ENCODE measurements at regions not wholly inside any gene's neighbourhood (a gene's known extent, or its start where the extent isn't known, plus 50 kb on each side); places are given as distances from the start of the nearest gene placed in this dataset.

DNA sequence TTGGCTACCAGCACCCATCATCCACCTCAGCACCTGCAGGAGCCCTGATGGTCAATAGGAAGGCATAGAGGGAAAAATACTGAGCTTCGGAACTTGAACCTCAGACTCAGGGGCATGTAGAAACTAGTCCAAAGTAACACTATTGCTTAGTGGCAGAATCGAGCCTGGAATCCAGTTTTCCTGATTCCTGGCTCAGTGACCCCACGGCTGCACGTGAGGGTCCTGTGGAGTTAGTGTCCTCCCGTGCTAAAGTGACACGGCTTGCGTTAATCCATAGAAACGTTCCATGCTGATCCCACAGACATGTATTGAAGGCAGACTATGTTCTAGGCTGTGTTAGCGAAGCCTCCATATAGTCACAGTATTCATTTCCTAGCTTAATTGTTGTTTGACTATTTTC, 747.0 kb upstream of the TPTE start:
- intact Hi-C loops (cut with micrococcal nuclease), result no loop called here
- no TSS peak for BruUV-seq (replicated peaks)
- POLR2A ChIA-PET, result no interaction called here
- Histone ChIP-seq H3K79me2 (ENCODE audit: insufficient read depth, low read length) (no peaks in the 10 kb centered on the region), H3K9ac (ENCODE audit: low read length) (no peak overlapping the region), H3K27me3 (ENCODE audit: insufficient read depth, low read length) (no peaks in the 10 kb centered on the region), H3K27ac (ENCODE audit: low read depth, low read length) (no peak overlapping the region), H3K9me3 (ENCODE audit: control insufficient read depth in 1 of 2, insufficient read depth in 1 of 2, low read depth in 1 of 2, low read length in 2 of 2) (peaks cover 54 to 59% of the 10 kb centered on the region in 2 experiments; a peak in 3 of 4 replicates), H2AFZ (ENCODE audit: low read depth, low read length, poor library complexity, severe bottlenecking) (no peak overlapping the region), H3K4me3 (replicated peaks in 1 of 2; ENCODE audit: low read depth in 1 of 2, low read length in 2 of 2) (no peak overlapping the region), H3K4me1 (ENCODE audit: control insufficient read depth in 1 of 2, insufficient read depth in 2 of 2, low read length in 2 of 2) (no peaks in the 10 kb centered on the region), H3K9me2 (ENCODE audit: insufficient read depth) (no peaks in the 10 kb centered on the region), H3K4me2 (ENCODE audit: low read length) (no peak overlapping the region), H3K36me3 (ENCODE audit: control insufficient read depth in 1 of 2, insufficient read depth in 2 of 2, low read length in 2 of 2) (no peaks in the 10 kb centered on the region), H4K20me1 (ENCODE audit: insufficient read depth) (no peaks in the 10 kb centered on the region)
- TF ChIP-seq REST (IDR thresholded peaks at IDR 0.05; ENCODE audit: low read depth), result no peak
- TF ChIP-seq POLR2AphosphoS5 (IDR thresholded peaks at IDR 0.05; ENCODE audit: low read depth, low read length), result no peak
- no peak for TF ChIP-seq SRF (IDR thresholded peaks at IDR 0.05; ENCODE audit: low read depth)
- TF ChIP-seq RAD21 (IDR thresholded peaks at IDR 0.05; ENCODE audit: low read depth), result no peak
- TF ChIP-seq, protein P1, sequence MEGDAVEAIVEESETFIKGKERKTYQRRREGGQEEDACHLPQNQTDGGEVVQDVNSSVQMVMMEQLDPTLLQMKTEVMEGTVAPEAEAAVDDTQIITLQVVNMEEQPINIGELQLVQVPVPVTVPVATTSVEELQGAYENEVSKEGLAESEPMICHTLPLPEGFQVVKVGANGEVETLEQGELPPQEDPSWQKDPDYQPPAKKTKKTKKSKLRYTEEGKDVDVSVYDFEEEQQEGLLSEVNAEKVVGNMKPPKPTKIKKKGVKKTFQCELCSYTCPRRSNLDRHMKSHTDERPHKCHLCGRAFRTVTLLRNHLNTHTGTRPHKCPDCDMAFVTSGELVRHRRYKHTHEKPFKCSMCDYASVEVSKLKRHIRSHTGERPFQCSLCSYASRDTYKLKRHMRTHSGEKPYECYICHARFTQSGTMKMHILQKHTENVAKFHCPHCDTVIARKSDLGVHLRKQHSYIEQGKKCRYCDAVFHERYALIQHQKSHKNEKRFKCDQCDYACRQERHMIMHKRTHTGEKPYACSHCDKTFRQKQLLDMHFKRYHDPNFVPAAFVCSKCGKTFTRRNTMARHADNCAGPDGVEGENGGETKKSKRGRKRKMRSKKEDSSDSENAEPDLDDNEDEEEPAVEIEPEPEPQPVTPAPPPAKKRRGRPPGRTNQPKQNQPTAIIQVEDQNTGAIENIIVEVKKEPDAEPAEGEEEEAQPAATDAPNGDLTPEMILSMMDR (IDR thresholded peaks at IDR 0.05 in 2 of 3, conservative IDR thresholded peaks at IDR 0.05 in 1 of 3; ENCODE audit: borderline replicate concordance in 1 of 3, insufficient read depth in 1 of 3, low read depth in 2 of 3, low read length in 2 of 3), result no peak
- no peak for TF ChIP-seq ZBTB33 (IDR thresholded peaks at IDR 0.05; ENCODE audit: extremely low read depth, insufficient replicate concordance, low read length)
- TF ChIP-seq MAX (IDR thresholded peaks at IDR 0.05), result no peak
- no peak for TF ChIP-seq POLR2A (IDR thresholded peaks at IDR 0.05; ENCODE audit: borderline replicate concordance, extremely low read depth, insufficient read depth, insufficient read length)
- no peak for TF ChIP-seq EGR1 (IDR thresholded peaks at IDR 0.05; ENCODE audit: low read depth)
- TF ChIP-seq ZFX (IDR thresholded peaks at IDR 0.05), result no peak
- TF ChIP-seq TCF7L2 (IDR thresholded peaks at IDR 0.05; ENCODE audit: borderline replicate concordance, extremely low read depth, insufficient read depth, insufficient read length), result no peak
- TF ChIP-seq EZH2 (IDR thresholded peaks at IDR 0.05), result no peak
- TF ChIP-seq CEBPB (IDR thresholded peaks at IDR 0.05; ENCODE audit: low read depth), result no peak
- TF ChIP-seq SP1 (IDR thresholded peaks at IDR 0.05; ENCODE audit: low read depth), result no peak
- no peak for TF ChIP-seq ELF1 (IDR thresholded peaks at IDR 0.05; ENCODE audit: borderline replicate concordance, low read depth)
- no peak for TF ChIP-seq ATF3 (IDR thresholded peaks at IDR 0.05)
- no peak for ATAC-seq
- no peak for DNase-seq (ENCODE audit: low read depth, low spot score)
- CTCF ChIA-PET, result no interaction called here
- RAD21 ChIA-PET (ENCODE audit: low non-redundant PET in 1 of 2, low total read pairs in 2 of 2, uncharacterized antibody in 2 of 2, unreplicated experiment in 2 of 2), result no interaction called here

Measured in HCT116 (cell line).